GM12891 (cell line): ENCODE measurements at regions not wholly inside any gene's neighbourhood (a gene's known extent, or its start where the extent isn't known, plus 50 kb on each side); places are given as distances from the start of the nearest gene placed in this dataset.

Source experiments
- POLR2A ChIP-seq: IDR thresholded peaks from 2 replicates; pipeline ENCODE4 v1.6.1; 2011; ENCODE audit warnings: low read depth, low read length, control low read depth
- POLR2AphosphoS5 ChIP-seq: IDR thresholded peaks from 2 replicates; pipeline ENCODE4 v1.6.1; 2011; ENCODE audit warnings: low read depth, low read length, control low read depth

- TF ChIP-seq POLR2A (no peak), POLR2AphosphoS5 (no peak)
Measured at GRCh38 chr3:103786296-103786695, 1351.5 kb downstream of the ZPLD1 start.
